ENCODE measurements at regions not wholly inside any gene's neighbourhood (a gene's known extent, or its start where the extent isn't known, plus 50 kb on each side); places are given as distances from the start of the nearest gene placed in this dataset.

GRCh38 chr1:87754139-87754538, 425.5 kb downstream of the LMO4 start:
- no peak for TF ChIP-seq CTCF (IDR thresholded peaks at IDR 0.05)
- no peak for TF ChIP-seq POLR2A (IDR thresholded peaks at IDR 0.05)
- TF ChIP-seq POLR2AphosphoS5 (IDR thresholded peaks at IDR 0.05; ENCODE audit: insufficient read depth in 1 of 2, low read depth in 1 of 2): no peak
